AML-193 (cell line): ENCODE measurements at regions not wholly inside any gene's neighbourhood (a gene's known extent, or its start where the extent isn't known, plus 50 kb on each side); places are given as distances from the start of the nearest gene placed in this dataset.
A peak's percentile ranks its signal among the peaks of the same experiment; 100 is the strongest.

Source experiments
- DNase-seq, 2 experiments: peaks; one replicate each; lab custom pipeline; 2025; lab: John Stamatoyannopoulos, UW

GRCh38 chr5:58255970-58256369 lies 203.9 kb downstream of the PLK2 start:
- DNase-seq: no peak

- DNase-seq: no peak
Observed at GRCh38 chr5:58255386-58255785, 204.5 kb downstream of the PLK2 start.

- DNase-seq: no peak
Observed at GRCh38 chr5:58248221-58248620, 211.7 kb downstream of the PLK2 start.

GRCh38 chr5:58246461-58246944 lies 213.4 kb downstream of the PLK2 start:
- no peak for DNase-seq

GRCh38 chr5:58245476-58245840 lies 214.4 kb downstream of the PLK2 start:
- DNase-seq: no peak

GRCh38 chr5:58244819-58245475 lies 214.9 kb downstream of the PLK2 start:
- DNase-seq: no peak

GRCh38 chr5:58241389-58241788 lies 218.5 kb downstream of the PLK2 start:
- DNase-seq: no peak

- DNase-seq: no peak
Observed at GRCh38 chr5:58240322-58240721, 219.6 kb downstream of the PLK2 start.

GRCh38 chr5:58239731-58240130 lies 220.2 kb downstream of the PLK2 start:
- DNase-seq: no peak

GRCh38 chr5:58239045-58239444 lies 220.8 kb downstream of the PLK2 start:
- DNase-seq: no peak

- DNase-seq: no peak
Observed at GRCh38 chr5:58236498-58236897, 223.4 kb downstream of the PLK2 start.

- DNase-seq: peak; percentile 40 to 51
Observed at GRCh38 chr5:58235299-58235698, 224.6 kb downstream of the PLK2 start.

- no peak for DNase-seq
Observed at GRCh38 chr5:58232130-58232529, 227.8 kb downstream of the PLK2 start.

GRCh38 chr5:58231041-58231440 lies 228.8 kb downstream of the PLK2 start:
- no peak for DNase-seq

- no peak for DNase-seq
Observed at GRCh38 chr5:58228896-58229295, 231.0 kb downstream of the PLK2 start.

GRCh38 chr5:58227858-58228257 lies 232.0 kb downstream of the PLK2 start:
- no peak for DNase-seq

GRCh38 chr5:58224661-58225060 lies 235.2 kb downstream of the PLK2 start:
- no peak for DNase-seq

GRCh38 chr5:58224221-58224620 lies 235.7 kb downstream of the PLK2 start:
- no peak for DNase-seq

- no peak for DNase-seq
Observed at GRCh38 chr5:58215364-58215763, 244.5 kb downstream of the PLK2 start.

GRCh38 chr5:58211441-58211840 lies 248.4 kb downstream of the PLK2 start:
- DNase-seq: no peak

GRCh38 chr5:58208674-58209073 lies 251.2 kb downstream of the PLK2 start:
- DNase-seq: no peak

GRCh38 chr5:58207076-58207475 lies 252.8 kb downstream of the PLK2 start:
- DNase-seq: no peak

GRCh38 chr5:58204966-58205365 lies 254.9 kb downstream of the PLK2 start:
- no peak for DNase-seq

- DNase-seq: no peak
Observed at GRCh38 chr5:58202941-58203444, 256.9 kb downstream of the PLK2 start.
